ENCODE measurements at regions not wholly inside any gene's neighbourhood (a gene's known extent, or its start where the extent isn't known, plus 50 kb on each side); places are given as distances from the start of the nearest gene placed in this dataset.

DNA sequence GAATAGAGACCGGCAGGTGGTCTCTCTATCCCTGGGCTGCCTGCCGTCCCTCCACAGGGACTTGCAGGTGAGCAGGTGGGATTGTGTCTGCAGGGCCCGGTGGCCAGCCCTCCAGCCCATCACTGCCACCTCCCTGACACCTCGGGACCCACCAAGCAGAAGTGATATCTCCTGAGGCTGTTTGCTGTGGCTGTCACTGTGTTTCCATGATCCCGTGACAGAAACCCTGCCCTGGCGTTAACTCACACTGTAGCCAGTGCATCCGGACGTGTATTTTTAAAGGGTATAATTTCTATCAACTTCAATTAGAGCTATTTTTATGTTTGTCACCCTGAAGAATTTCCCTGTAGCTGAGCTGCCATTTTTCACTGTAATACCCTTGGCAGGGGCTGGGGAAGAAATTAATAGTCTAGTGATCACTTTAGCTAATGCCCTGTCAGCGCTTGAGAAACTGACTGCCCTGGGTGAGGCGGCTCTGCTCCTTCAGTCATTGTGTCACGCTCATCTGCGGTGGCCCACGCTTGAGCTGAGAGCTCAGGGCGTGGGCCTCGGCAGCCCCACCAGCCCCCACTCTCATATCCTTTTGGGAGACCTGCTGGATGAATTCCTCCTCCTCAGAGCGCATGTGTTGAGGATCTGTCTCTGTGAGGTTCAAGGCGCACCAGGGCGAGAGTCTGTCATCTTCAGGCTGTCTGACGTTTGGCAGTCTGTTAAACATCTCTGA, 229.9 kb upstream of the CIBAR2 start:
- DNase-seq = no peak
- H3K9me3 Mint-ChIP-seq = no peaks in the 10 kb centered on the region
- H3K27ac Mint-ChIP-seq = no peak overlapping the region
- no peaks in the 10 kb centered on the region for H3K4me1 Mint-ChIP-seq
- H3K36me3 Mint-ChIP-seq = no peaks in the 10 kb centered on the region
- CTCF ChIA-PET = no interaction called here
- H3K4me3 Mint-ChIP-seq = no peak overlapping the region
- H3K27me3 Mint-ChIP-seq = peaks cover 11% of the 10 kb centered on the region

DNA sequence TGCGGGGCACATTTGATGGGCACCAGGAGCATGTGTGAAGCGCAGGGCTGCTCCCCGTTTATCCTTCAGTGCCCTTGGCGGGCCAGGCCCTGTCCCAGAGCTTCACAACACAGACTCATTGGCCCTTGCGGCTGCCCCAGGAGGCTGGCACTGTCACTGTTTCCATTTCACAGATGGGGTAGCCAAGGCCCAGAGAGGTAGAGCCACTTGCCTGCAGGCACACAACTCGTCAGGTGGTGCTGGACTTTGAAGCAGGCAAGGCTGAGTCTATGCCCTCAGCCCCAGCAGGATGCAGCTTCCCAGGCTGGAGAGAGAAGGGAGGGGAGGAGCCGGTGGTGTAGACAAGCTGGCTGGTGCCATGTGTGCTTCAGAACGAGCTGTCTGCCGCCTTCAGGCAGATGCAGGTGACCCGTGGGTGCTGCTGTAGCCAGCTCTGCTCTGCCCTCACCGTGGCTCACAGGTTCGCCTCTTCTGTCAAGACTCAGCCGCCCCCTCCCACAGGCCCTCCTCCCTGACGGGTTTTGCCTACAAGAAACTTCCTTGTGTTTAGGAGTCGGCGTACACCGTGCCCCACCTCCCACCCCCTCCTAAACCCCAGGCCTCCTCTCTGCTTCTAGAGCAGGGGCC, 232.3 kb upstream of the CIBAR2 start:
- Mint-ChIP-seq H3K9me3 (no peaks in the 10 kb centered on the region), H3K4me3 (no peak overlapping the region), H3K27me3 (peaks cover 3% of the 10 kb centered on the region), H3K27ac (no peak overlapping the region), H3K4me1 (no peaks in the 10 kb centered on the region), H3K36me3 (no peaks in the 10 kb centered on the region)
- DNase-seq = no peak
- CTCF ChIA-PET = no interaction called here

DNA sequence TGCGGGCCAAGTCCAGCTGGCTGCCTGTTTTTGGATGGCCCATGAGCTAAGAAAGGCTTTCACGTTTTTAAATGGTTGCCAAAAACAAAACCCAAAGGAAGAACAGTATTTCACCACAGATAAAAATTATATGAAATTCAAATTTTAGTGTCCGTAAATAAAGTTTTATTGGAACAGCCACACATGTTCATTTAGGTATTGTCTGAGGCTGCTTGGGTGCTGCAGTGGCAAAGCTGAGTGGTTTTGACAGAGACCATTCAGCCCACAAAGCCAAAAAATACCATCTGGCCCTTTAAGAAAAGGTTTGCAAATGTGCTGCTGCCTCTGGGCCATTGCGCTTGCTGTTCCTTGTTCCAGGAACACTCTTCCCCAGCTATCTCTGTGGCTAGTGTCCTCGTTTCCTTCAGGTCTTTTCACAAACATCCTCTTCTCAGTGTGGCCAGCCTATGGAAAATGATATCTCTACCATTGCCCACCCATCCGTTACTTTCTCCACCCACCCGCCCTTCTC, 232.9 kb upstream of the CIBAR2 start:
- Mint-ChIP-seq H3K27me3 (peaks cover 3% of the 10 kb centered on the region), H3K36me3 (no peaks in the 10 kb centered on the region), H3K4me1 (no peaks in the 10 kb centered on the region), H3K9me3 (no peaks in the 10 kb centered on the region), H3K4me3 (no peak overlapping the region), H3K27ac (no peak overlapping the region)
- CTCF ChIA-PET = no interaction called here
- no peak for DNase-seq

DNA sequence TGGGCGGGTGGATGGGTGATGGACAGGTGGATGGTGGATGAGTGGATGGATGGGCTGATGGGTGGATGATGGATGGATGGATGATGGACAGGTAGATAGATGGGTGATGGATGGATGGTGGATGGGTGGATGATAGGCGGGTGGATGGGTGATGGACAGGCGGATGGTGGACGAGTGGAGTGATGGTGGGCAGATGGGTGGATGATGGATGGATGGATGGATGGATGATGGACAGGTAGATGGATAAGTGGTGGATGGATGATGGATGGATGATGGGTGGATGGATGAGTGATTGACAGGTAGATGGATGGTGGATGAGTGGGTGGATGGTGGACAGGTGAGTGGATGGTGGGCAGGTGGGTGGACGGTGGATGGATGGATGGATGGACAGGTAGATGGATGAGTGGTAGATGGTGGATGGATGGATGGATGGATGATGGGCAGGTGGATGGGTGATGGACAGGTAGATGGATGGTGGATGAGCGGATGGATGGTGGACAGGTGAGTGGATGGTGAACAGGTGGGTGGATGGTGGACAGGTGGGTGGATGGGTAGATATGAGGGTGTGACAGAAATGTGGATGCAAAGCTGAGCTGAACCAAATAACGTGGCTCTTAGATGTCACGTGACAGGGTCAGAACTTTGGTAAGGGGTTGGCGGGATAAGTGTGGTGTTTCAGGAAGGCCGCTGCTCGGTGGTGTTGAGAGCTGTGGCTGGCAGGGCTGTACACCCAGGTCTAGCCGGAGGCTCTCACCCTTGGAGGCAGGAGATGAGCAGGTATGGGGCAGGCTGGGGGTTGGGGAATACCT, 234.3 kb upstream of the CIBAR2 start:
- Mint-ChIP-seq H3K27me3 (peaks cover 3% of the 10 kb centered on the region), H3K9me3 (no peaks in the 10 kb centered on the region), H3K36me3 (no peaks in the 10 kb centered on the region), H3K4me1 (no peaks in the 10 kb centered on the region), H3K27ac (no peak overlapping the region), H3K4me3 (no peak overlapping the region)
- DNase-seq = no peak
- CTCF ChIA-PET = no interaction called here

DNA sequence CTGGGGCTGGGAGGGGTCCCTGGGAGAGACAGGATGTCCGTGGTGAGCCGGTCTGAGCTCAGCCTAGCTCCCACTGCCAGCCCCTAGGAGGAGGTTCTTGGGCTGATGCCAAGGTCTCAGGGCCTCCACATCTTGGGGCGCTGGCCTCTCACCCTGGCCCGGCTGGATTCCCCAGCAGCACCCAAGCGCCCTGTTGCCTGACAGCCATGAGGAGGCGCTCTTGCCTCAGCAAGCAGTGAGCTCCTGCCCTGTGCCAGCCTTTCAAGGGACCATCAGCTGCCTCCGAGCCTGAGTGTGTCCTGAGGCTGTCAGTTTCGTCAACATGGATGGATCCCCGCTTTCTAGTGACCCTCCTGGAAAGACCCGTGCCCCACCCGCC, 234.9 kb upstream of the CIBAR2 start:
- Mint-ChIP-seq H3K4me3 (no peak overlapping the region), H3K27ac (no peak overlapping the region), H3K27me3 (peaks cover 3% of the 10 kb centered on the region), H3K4me1 (no peaks in the 10 kb centered on the region), H3K36me3 (no peaks in the 10 kb centered on the region), H3K9me3 (no peaks in the 10 kb centered on the region)
- CTCF ChIA-PET = interaction anchor here (0.8 to 1.2 kb wide), 3 partner anchors 12 to 73 kb away, joined by 3 to 4 read pairs (median 4); no protein-coding TSS in a partner anchor
- no peak for DNase-seq

DNA sequence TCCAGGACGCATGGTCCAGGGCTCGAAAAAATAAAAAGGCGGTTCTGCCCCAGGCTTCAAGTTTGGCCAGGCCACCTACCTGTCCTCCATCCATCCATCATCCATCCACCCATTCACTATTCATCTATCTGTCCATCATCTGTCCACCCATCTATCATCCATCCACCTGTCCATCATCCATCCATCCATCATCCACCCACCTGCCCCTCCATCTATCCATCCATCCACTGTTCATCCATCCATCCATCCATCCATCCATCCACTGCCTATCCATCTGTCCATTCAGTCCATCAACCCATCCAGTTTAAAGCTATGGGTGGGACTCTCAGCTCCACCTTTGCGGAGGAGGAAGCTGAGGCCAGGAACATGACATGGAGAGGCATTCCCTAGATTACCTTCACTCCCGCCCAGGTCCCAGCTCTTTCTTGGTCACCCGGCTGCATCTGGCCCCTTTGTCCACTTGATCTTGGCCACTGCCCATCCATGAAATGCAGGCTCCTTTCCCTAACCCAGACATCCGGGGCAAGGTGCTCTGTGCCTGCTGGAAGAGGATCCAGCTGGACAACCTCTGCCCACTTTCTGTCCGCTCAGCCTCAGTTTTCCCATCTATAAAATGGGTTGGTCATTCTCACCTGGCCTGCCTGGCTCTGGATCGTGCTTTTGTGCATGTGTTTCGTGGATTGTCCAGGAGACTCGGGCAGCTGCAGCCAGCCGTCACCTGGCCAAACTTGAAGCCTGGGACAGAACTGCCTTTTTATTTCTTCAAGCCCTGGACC, 236.0 kb upstream of the CIBAR2 start:
- CTCF ChIA-PET = interaction anchor here (0.8 to 1.2 kb wide), 3 partner anchors 13 to 72 kb away, joined by 3 to 4 read pairs (median 4); no protein-coding TSS in a partner anchor
- H3K4me3 Mint-ChIP-seq = no peak overlapping the region
- no peaks in the 10 kb centered on the region for H3K4me1 Mint-ChIP-seq
- DNase-seq = no peak
- no peaks in the 10 kb centered on the region for H3K9me3 Mint-ChIP-seq
- H3K27me3 Mint-ChIP-seq = peaks cover 3% of the 10 kb centered on the region
- H3K36me3 Mint-ChIP-seq = no peaks in the 10 kb centered on the region
- H3K27ac Mint-ChIP-seq = no peak overlapping the region

DNA sequence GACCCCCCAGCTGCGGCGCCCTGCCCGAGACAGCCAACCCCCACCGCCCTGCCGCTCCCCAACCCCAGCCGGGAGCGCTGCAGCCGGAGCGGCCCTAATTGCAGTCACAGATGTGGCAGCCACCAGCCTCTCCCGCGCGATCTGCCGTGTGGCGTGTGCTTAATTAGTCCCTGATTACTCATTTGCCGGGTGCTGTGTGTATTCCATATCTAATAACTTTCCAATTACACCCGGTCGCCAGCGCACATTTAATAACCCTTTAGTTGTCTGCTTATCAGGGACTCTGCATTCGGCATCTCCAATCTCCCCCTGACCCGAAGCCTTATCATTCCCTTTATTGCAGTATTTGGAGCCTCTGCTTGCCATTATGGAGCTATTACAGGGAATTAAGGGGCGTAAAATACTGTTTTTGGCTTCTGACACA, 236.7 kb upstream of the CIBAR2 start:
- H3K27me3 Mint-ChIP-seq = no peaks in the 10 kb centered on the region
- DNase-seq = no peak
- H3K4me1 Mint-ChIP-seq = no peaks in the 10 kb centered on the region
- H3K4me3 Mint-ChIP-seq = no peak overlapping the region
- no peaks in the 10 kb centered on the region for H3K36me3 Mint-ChIP-seq
- H3K9me3 Mint-ChIP-seq = no peaks in the 10 kb centered on the region
- H3K27ac Mint-ChIP-seq = no peak overlapping the region
- CTCF ChIA-PET = no interaction called here

DNA sequence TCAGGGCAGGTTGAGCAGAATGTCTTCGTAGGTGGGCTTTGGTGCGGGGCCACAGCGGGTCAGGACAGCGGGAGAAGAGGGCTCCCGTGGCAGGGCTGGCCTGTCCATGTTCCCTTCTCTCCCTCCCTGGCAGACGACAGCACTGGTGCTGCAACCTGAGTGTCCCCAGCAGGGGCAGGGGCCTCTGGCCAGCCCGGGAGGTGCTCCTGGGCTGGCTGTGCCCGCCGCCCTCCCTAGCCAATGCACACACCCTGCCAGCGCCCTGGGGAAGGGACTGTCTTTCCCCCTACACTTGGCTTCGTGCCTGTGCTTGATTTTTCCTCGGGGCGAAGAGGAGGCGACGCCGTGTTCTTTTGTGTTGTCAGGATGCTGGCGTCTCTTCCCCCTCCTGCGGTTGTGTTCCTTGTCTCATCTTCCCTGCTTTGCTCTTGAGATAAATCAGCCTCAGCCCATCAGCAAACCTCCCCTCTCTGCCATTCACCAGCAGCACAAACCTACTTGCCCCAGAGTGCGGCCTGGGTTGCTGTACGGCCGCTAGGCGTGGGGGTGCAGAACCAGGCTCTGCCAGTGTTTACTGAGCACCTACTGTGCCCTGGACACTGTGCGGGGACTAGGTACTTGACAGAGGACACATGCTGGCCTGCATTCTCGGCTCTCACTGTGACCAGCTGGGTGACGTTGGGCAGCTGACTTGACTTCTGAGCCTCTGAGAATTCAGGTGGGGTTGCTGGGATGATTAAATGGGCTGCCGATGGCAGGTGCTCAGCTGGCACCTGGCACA, 237.3 kb upstream of the CIBAR2 start:
- no peaks in the 10 kb centered on the region for H3K4me1 Mint-ChIP-seq
- no peaks in the 10 kb centered on the region for H3K27me3 Mint-ChIP-seq
- no peaks in the 10 kb centered on the region for H3K9me3 Mint-ChIP-seq
- H3K4me3 Mint-ChIP-seq = no peak overlapping the region
- DNase-seq = no peak
- H3K27ac Mint-ChIP-seq = no peak overlapping the region
- no peaks in the 10 kb centered on the region for H3K36me3 Mint-ChIP-seq
- CTCF ChIA-PET = interaction anchor here (1.1 kb wide), 1 partner anchor 19 kb away, joined by 3 read pairs; no protein-coding TSS in a partner anchor

DNA sequence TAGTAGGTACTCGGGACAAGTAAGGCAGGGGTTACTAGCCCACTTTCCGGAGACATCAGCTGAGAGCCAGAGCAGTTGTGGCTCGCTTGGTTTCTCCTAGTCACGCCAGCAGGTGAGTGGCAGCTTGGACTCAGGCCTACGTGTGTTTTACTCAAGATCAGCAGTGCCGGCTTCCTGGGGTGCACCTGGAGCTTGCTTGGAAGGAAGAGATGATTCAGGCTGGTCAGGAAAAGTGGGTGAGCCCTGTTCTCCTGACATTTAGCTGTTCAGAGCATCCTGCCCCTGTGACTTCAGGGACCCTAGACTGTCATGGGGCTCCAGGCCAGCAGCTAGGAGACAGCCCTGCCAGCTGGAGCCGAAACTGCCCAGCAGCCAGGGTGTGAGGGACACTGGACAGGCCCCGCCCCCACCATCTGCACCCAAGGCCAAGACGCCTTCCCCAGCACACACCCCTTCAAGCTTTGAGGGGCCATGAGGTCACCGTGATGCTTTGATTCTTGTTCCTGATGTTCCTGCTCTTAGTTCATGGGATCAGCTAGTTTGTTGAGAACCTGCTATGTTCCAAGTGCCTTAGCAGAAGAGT, 238.0 kb upstream of the CIBAR2 start:
- H3K4me3 Mint-ChIP-seq = no peak overlapping the region
- no peak for DNase-seq
- H3K9me3 Mint-ChIP-seq = no peaks in the 10 kb centered on the region
- H3K4me1 Mint-ChIP-seq = no peaks in the 10 kb centered on the region
- H3K27ac Mint-ChIP-seq = no peak overlapping the region
- CTCF ChIA-PET = interaction anchor here (1.1 kb wide), 1 partner anchor 19 kb away, joined by 3 read pairs; no protein-coding TSS in a partner anchor
- no peaks in the 10 kb centered on the region for H3K36me3 Mint-ChIP-seq
- H3K27me3 Mint-ChIP-seq = no peaks in the 10 kb centered on the region

DNA sequence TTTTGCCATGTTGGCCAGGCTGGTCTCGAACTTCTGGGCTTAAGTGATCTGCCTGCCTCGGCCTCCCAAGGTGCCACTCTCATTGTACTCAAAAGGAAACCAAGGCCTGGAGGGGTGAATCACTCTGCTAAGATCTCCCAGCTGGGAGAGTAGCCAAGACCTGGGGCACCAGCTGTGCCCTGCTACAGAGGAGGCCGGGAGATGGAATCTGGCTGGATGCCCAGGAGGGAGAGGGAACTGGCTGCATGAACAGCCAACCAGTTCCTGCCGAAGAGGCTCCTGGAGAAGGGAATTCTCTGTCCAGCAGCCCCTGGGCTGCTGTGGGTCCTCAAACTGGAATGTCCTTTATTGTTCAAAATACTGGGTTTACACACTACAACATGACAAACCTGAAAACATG, 238.7 kb upstream of the CIBAR2 start:
- H3K4me1 Mint-ChIP-seq = no peaks in the 10 kb centered on the region
- no peak overlapping the region for H3K4me3 Mint-ChIP-seq
- CTCF ChIA-PET = interaction anchor here (1.1 kb wide), 1 partner anchor 20 kb away, joined by 3 read pairs; no protein-coding TSS in a partner anchor
- H3K36me3 Mint-ChIP-seq = no peaks in the 10 kb centered on the region
- no peak overlapping the region for H3K27ac Mint-ChIP-seq
- no peaks in the 10 kb centered on the region for H3K9me3 Mint-ChIP-seq
- no peaks in the 10 kb centered on the region for H3K27me3 Mint-ChIP-seq
- DNase-seq = no peak

DNA sequence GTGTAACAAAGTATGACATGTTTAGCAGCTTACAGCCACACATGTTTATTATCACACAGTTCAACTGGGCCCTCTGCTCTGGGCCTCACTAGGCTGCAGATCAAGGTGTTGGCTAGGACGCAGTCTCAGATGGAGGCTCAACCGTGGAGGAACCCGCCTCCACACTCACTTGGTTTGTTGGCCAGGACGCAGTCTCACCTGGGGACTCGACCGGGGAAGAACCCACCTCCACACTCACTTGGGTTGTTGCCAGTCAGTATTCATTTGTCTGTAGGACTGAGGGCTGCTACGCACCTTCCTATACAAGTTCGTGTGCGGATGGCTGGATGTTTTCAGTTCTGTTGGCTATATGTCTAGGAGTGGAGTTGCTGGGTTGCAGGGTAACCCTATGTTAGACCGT, 240.7 kb upstream of the CIBAR2 start:
- DNase-seq = no peak
- CTCF ChIA-PET = interaction anchor here (2.0 kb wide), 1 partner anchor 23 kb away, joined by 4 read pairs; no protein-coding TSS in a partner anchor
- no peak overlapping the region for H3K4me3 Mint-ChIP-seq
- H3K27me3 Mint-ChIP-seq = no peaks in the 10 kb centered on the region
- H3K9me3 Mint-ChIP-seq = no peaks in the 10 kb centered on the region
- no peaks in the 10 kb centered on the region for H3K4me1 Mint-ChIP-seq
- no peaks in the 10 kb centered on the region for H3K36me3 Mint-ChIP-seq
- no peak overlapping the region for H3K27ac Mint-ChIP-seq

DNA sequence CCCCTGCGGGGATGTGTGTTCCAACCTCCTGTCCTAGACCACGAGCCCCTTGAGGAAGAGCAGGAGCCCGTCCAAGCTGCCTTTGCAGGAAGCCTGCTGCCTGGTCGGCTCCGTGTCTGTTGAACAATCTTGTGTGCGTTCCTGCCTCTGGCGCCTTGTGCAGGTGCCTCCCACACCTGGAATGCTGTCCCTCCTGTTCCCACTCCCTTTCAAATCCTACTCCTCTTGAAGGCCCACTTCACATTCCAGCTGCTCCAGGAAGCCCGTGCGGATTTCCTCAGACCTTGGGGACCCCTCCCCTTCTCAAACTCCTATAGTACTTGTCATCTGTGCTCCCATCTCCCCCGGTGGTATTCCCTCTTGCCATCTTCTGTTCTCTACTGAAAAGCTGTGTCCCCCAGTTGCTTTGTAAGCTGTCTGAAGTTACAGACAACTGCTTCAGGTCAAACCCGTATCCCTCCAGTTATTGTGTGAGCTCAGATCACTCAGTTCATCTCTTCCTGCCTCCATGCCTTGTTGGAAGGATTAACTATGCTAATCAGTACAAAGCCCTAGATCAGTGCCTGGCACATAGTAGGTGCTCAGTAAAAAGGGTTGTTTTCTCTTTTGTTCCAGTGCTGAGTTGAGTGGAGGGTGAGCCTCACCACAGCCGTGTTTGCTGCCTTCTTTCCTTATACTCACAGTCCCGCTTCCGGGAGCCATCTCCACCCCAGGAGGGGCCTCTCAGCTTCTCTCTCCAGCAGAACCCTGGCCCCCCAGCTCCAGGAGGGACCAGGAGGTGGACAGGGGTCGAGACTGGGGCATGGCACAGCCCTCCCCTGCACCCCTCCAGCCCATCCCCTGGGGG, 241.8 kb upstream of the CIBAR2 start:
- no peak for DNase-seq
- H3K27me3 Mint-ChIP-seq = peaks cover 2% of the 10 kb centered on the region
- H3K9me3 Mint-ChIP-seq = no peaks in the 10 kb centered on the region
- H3K36me3 Mint-ChIP-seq = no peaks in the 10 kb centered on the region
- no peak overlapping the region for H3K4me3 Mint-ChIP-seq
- CTCF ChIA-PET = interaction anchor here (2.0 kb wide), 1 partner anchor 24 kb away, joined by 4 read pairs; no protein-coding TSS in a partner anchor
- H3K27ac Mint-ChIP-seq = no peak overlapping the region
- no peaks in the 10 kb centered on the region for H3K4me1 Mint-ChIP-seq
